SK-N-SH treated with all-trans-retinoic acid at 6 μM for 48 hours (cell line): ENCODE measurements at regions not wholly inside any gene's neighbourhood (a gene's known extent, or its start where the extent isn't known, plus 50 kb on each side); places are given as distances from the start of the nearest gene placed in this dataset.

Experiments used
- ATAC-seq: fragments of 200-7000 bp; cut with Tn5 transposase; 3 replicates; pipeline ENCODE4 v1.9.1; 2020; ENCODE audit warnings: mild to moderate bottlenecking, moderate library complexity
- BACH2 ChIP-seq: fragments of 250-450 bp; sonication (Bioruptor Pico); IDR thresholded peaks from 2 replicates; pipeline ENCODE4 v1.9.0; 2021; ENCODE audit warnings: mild to moderate bottlenecking, borderline replicate concordance
- CSDC2 ChIP-seq: fragments of 250-450 bp; sonication (Bioruptor Pico); IDR thresholded peaks from 2 replicates; pipeline ENCODE4 v1.5.0; 2020; ENCODE audit warnings: mild to moderate bottlenecking, moderate library complexity
- ESRRG ChIP-seq: fragments of 250-450 bp; sonication (Bioruptor Pico); IDR thresholded peaks from 2 replicates; pipeline ENCODE4 v1.6.1; 2021; ENCODE audit warnings: mild to moderate bottlenecking
- GLIS3 ChIP-seq: fragments of 250-450 bp; sonication (Bioruptor Pico); IDR thresholded peaks from 2 replicates; pipeline ENCODE4 v1.5.0; 2020; ENCODE audit warnings: mild to moderate bottlenecking, moderate library complexity
- ISL1 ChIP-seq: fragments of 250-450 bp; sonication (Bioruptor Pico); IDR thresholded peaks from 2 replicates; pipeline ENCODE4 v2.1.2; 2022; ENCODE audit warnings: mild to moderate bottlenecking, moderate library complexity
- OSR1 ChIP-seq: fragments of 250-450 bp; sonication (Bioruptor Pico); IDR thresholded peaks from 2 replicates; pipeline ENCODE4 v1.8.0; 2022; ENCODE audit warnings: moderate library complexity, mild to moderate bottlenecking, inconsistent platforms
- PPARA ChIP-seq: fragments of 250-450 bp; sonication (Bioruptor Pico); IDR thresholded peaks from 2 replicates; pipeline ENCODE4 v1.5.0; 2020; ENCODE audit warnings: mild to moderate bottlenecking, borderline replicate concordance
- RARB ChIP-seq: fragments of 250-450 bp; sonication (Bioruptor Pico); IDR thresholded peaks from 2 replicates; pipeline ENCODE4 v1.8.0; 2021; ENCODE audit warnings: mild to moderate bottlenecking, moderate library complexity
- SNAI2 ChIP-seq: fragments of 250-450 bp; sonication (Bioruptor Pico); IDR thresholded peaks from 2 replicates; pipeline ENCODE4 v1.5.0; 2020; ENCODE audit warnings: mild to moderate bottlenecking, moderate library complexity
- TOX ChIP-seq: fragments of 250-450 bp; sonication (Bioruptor Pico); IDR thresholded peaks from 2 replicates; pipeline ENCODE4 v1.8.0; 2021; ENCODE audit warnings: mild to moderate bottlenecking, moderate library complexity, borderline replicate concordance
- ZC3H10 ChIP-seq: fragments of 250-450 bp; sonication (Bioruptor Pico); IDR thresholded peaks from 2 replicates; pipeline ENCODE4 v1.5.1; 2021; ENCODE audit warnings: mild to moderate bottlenecking, moderate library complexity
- ZFP3 ChIP-seq: fragments of 250-450 bp; sonication (Bioruptor Pico); IDR thresholded peaks from 2 replicates; pipeline ENCODE4 v1.5.0; 2020; ENCODE audit warnings: mild to moderate bottlenecking, moderate library complexity
- ZFP30 ChIP-seq: fragments of 450-650 bp; formaldehyde crosslinking; IDR thresholded peaks from 2 replicates; pipeline ENCODE4 v1.5.0; 2022; ENCODE audit warnings: mild to moderate bottlenecking, moderate library complexity
- ZNF565 ChIP-seq: fragments of 450-650 bp; formaldehyde crosslinking; conservative IDR thresholded peaks from 2 replicates; pipeline ENCODE4 v1.5.0; 2020; ENCODE audit warnings: low read depth, mild to moderate bottlenecking, moderate library complexity
- ZNF70 ChIP-seq: fragments of 450-650 bp; formaldehyde crosslinking; IDR thresholded peaks from 2 replicates; pipeline ENCODE4 v1.5.0; 2020; ENCODE audit warnings: mild to moderate bottlenecking, moderate library complexity
- ZNF8 ChIP-seq: fragments of 450-650 bp; formaldehyde crosslinking; IDR thresholded peaks from 2 replicates; pipeline ENCODE4 v1.5.0; 2020; ENCODE audit warnings: mild to moderate bottlenecking, moderate library complexity
- TF ChIP-seq, protein P1 (sequence below): fragments of 250-450 bp; sonication (Bioruptor Pico); IDR thresholded peaks from 2 replicates; pipeline ENCODE4 v1.8.0; 2021; ENCODE audit warnings: low read depth, mild to moderate bottlenecking, moderate library complexity, borderline replicate concordance
- TF ChIP-seq, protein P2 (sequence below): fragments of 250-450 bp; sonication (Bioruptor Pico); IDR thresholded peaks from 2 replicates; pipeline ENCODE4 v1.5.1; 2021; ENCODE audit warnings: mild to moderate bottlenecking, moderate library complexity
- TF ChIP-seq, protein P3 (sequence below): fragments of 250-450 bp; sonication (Bioruptor Pico); IDR thresholded peaks from 2 replicates; pipeline ENCODE4 v1.8.0; 2020; ENCODE audit warnings: mild to moderate bottlenecking, moderate library complexity, borderline replicate concordance
- TF ChIP-seq, protein P4 (sequence below): fragments of 250-450 bp; sonication (Bioruptor Pico); IDR thresholded peaks from 2 replicates; pipeline ENCODE4 v1.5.1; 2020; ENCODE audit warnings: low read depth, mild to moderate bottlenecking, moderate library complexity

DNA sequence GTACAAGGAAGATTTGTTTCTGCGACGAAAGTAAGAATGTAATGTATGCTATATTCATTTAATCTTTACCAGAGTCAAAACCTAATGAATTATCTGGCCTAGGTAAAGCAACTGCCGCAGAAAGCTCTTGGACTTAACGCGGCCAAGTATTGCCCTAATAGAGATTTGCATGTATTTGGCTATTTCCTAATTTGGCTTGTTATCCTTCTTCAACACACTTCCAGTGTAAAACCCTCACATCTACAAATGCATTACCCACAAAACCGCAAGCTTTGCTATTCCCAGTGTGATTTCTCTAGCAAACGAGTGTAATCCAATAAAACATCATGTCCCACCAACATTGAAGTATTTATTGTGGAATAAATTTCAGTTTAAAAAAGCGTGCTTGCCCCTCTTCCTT, 123.8 kb upstream of the LMO4 start:
- no peak for TF ChIP-seq ZNF8
- TF ChIP-seq ISL1: no peak
- TF ChIP-seq, protein P1, sequence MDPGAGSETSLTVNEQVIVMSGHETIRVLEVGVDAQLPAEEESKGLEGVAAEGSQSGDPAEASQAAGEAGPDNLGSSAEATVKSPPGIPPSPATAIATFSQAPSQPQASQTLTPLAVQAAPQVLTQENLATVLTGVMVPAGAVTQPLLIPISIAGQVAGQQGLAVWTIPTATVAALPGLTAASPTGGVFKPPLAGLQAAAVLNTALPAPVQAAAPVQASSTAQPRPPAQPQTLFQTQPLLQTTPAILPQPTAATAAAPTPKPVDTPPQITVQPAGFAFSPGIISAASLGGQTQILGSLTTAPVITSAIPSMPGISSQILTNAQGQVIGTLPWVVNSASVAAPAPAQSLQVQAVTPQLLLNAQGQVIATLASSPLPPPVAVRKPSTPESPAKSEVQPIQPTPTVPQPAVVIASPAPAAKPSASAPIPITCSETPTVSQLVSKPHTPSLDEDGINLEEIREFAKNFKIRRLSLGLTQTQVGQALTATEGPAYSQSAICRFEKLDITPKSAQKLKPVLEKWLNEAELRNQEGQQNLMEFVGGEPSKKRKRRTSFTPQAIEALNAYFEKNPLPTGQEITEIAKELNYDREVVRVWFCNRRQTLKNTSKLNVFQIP (CRISPR knock-in tag): no peak
- no peak for TF ChIP-seq OSR1
- TF ChIP-seq CSDC2: no peak
- no peak for TF ChIP-seq BACH2 (CRISPR knock-in tag)
- TF ChIP-seq, protein P2, sequence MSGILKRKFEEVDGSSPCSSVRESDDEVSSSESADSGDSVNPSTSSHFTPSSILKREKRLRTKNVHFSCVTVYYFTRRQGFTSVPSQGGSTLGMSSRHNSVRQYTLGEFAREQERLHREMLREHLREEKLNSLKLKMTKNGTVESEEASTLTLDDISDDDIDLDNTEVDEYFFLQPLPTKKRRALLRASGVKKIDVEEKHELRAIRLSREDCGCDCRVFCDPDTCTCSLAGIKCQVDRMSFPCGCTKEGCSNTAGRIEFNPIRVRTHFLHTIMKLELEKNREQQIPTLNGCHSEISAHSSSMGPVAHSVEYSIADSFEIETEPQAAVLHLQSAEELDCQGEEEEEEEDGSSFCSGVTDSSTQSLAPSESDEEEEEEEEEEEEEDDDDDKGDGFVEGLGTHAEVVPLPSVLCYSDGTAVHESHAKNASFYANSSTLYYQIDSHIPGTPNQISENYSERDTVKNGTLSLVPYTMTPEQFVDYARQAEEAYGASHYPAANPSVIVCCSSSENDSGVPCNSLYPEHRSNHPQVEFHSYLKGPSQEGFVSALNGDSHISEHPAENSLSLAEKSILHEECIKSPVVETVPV (CRISPR knock-in tag): no peak
- no peak for TF ChIP-seq ZFP3 (CRISPR knock-in tag)
- TF ChIP-seq, protein P3, sequence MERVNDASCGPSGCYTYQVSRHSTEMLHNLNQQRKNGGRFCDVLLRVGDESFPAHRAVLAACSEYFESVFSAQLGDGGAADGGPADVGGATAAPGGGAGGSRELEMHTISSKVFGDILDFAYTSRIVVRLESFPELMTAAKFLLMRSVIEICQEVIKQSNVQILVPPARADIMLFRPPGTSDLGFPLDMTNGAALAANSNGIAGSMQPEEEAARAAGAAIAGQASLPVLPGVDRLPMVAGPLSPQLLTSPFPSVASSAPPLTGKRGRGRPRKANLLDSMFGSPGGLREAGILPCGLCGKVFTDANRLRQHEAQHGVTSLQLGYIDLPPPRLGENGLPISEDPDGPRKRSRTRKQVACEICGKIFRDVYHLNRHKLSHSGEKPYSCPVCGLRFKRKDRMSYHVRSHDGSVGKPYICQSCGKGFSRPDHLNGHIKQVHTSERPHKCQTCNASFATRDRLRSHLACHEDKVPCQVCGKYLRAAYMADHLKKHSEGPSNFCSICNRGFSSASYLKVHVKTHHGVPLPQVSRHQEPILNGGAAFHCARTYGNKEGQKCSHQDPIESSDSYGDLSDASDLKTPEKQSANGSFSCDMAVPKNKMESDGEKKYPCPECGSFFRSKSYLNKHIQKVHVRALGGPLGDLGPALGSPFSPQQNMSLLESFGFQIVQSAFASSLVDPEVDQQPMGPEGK (CRISPR knock-in tag): no peak
- no peak for TF ChIP-seq ESRRG
- TF ChIP-seq ZNF70 (CRISPR knock-in tag): no peak
- TF ChIP-seq ZC3H10: no peak
- TF ChIP-seq GLIS3 (CRISPR knock-in tag): no peak
- TF ChIP-seq TOX: no peak
- no peak for TF ChIP-seq PPARA (CRISPR knock-in tag)
- TF ChIP-seq RARB (CRISPR knock-in tag): no peak
- TF ChIP-seq, all 23 proteins: peak for 0
- no peak for ATAC-seq

DNA sequence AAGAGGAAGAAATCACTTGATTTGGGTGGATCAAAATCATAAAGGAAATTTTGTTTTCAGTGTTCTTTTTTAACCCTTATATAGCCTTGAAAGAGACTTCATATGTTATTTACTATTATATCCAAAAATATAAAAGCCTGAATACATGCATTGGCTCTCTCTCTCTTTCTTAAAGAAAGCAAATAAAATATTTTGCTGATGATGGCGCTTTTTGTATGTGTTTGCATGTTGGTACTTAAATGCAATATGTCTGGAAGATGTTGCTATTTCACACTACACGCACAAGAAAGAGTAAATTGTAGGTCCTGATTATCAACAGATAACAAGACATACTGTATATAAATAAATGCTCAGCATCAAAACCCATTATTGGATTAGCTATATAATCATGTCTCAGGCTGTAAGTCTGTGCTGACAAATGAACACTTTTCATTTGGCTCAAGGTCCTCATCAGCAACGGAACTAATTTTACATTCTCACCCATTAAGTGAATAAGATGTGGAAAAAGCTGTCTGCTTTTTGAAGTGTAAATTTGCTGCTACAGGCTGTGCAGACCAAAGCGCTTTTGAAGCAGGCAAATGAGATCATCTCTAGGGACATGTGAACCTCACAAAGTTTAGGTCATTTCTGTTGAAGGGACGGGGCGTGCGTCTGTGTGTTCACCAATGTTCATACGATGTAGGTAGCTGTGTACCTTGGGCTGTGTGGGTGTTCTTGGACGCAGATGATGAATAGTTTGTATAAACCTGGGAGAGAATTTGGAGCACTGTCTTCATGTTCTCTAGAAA, 122.4 kb upstream of the LMO4 start:
- ATAC-seq: no peak
- no peak for TF ChIP-seq ZFP3 (CRISPR knock-in tag)
- TF ChIP-seq ESRRG: no peak
- TF ChIP-seq PPARA (CRISPR knock-in tag): no peak
- TF ChIP-seq ZFP30: no peak
- TF ChIP-seq, protein P1 (CRISPR knock-in tag): no peak
- TF ChIP-seq ZC3H10: no peak
- no peak for TF ChIP-seq OSR1
- no peak for TF ChIP-seq BACH2 (CRISPR knock-in tag)
- TF ChIP-seq, protein P3 (CRISPR knock-in tag): no peak
- no peak for TF ChIP-seq SNAI2 (CRISPR knock-in tag)
- no peak for TF ChIP-seq GLIS3 (CRISPR knock-in tag)
- no peak for TF ChIP-seq CSDC2
- TF ChIP-seq RARB (CRISPR knock-in tag): no peak
- no peak for TF ChIP-seq ZNF70 (CRISPR knock-in tag)
- TF ChIP-seq, protein P2 (CRISPR knock-in tag): no peak
- TF ChIP-seq TOX: no peak
- no peak for TF ChIP-seq ZNF565 (CRISPR knock-in tag)
- TF ChIP-seq, protein P4, sequence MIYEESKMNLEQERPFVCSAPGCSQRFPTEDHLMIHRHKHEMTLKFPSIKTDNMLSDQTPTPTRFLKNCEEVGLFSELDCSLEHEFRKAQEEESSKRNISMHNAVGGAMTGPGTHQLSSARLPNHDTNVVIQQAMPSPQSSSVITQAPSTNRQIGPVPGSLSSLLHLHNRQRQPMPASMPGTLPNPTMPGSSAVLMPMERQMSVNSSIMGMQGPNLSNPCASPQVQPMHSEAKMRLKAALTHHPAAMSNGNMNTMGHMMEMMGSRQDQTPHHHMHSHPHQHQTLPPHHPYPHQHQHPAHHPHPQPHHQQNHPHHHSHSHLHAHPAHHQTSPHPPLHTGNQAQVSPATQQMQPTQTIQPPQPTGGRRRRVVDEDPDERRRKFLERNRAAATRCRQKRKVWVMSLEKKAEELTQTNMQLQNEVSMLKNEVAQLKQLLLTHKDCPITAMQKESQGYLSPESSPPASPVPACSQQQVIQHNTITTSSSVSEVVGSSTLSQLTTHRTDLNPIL (CRISPR knock-in tag): no peak
- TF ChIP-seq, all 23 proteins: peak for 0
